Suprapubic skin (tissue), 3 donors: ENCODE measurements at regions not wholly inside any gene's neighbourhood (a gene's known extent, or its start where the extent isn't known, plus 50 kb on each side); places are given as distances from the start of the nearest gene placed in this dataset.

Source experiments
- CTCF ChIP-seq, 2 donors: fragments of 200-600 bp in 1 of 2; fragments of 450-650 bp in 1 of 2; sonication (generic) in 1 of 2; IDR thresholded peaks; one replicate each; pipeline ENCODE4 v1.5.1; 2016 to 2019; ENCODE audit warnings: antibody characterized with exemption in 2 of 2, mild to moderate bottlenecking in 1 of 2, moderate library complexity in 1 of 2
- POLR2AphosphoS5 ChIP-seq, 3 donors: sonication (generic); formaldehyde crosslinking; IDR thresholded peaks; one replicate each; pipeline ENCODE4 v1.6.1; 2017; ENCODE audit warnings: antibody characterized with exemption in 3 of 3

DNA sequence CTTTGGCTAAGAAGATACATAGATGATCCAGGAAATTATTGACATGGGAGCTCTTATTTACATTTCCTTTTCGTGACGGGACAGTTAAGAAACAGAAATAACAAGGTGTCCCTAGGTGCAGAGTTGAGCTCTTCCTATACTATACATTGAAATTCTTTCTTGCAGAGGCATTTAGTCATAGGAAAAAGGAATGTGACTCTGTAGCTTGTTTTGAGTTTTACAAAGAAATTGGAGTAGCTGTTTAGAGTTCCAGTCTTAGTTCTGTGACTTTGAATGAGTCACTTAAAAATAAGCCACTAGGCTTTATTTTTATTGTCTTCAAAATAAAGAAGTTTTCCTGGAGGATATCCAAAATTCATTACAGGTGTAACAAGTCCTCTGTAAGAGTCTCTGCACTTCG is 723.5 kb upstream of the SGO1 start:
- TF ChIP-seq POLR2AphosphoS5 (IDR thresholded peaks at IDR 0.05), result no peak
- no peak for TF ChIP-seq CTCF (IDR thresholded peaks at IDR 0.05)
